ENCODE measurements at regions not wholly inside any gene's neighbourhood (a gene's known extent, or its start where the extent isn't known, plus 50 kb on each side); places are given as distances from the start of the nearest gene placed in this dataset.
"Not testable (repeated sequence)": the region's sequence is repeated elsewhere in the genome, so short reads cannot be mapped to it uniquely, and the experiment has no call there.

DNA sequence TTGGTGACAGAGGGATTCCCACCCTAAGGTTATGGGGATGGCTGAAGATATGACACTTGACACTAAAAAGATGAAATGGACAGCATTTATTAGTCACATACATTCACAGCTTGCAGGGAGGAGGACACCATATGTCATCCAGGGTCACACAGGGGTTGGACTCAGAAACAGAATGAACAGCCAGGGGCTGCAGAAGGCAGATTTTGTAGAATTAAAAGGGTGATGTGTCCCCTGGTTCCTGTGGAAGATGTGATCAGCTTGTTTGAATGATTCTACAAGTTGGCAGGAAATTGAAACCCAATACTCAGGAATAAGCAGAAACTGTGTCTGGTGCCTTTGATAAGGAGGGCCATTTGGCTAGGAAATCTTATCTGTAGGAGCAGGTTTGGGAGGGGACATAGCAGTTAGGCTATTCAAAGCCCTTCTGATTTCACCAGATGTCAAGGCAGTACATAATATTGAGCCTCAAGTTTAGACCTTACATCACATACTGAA lies 102.3 kb upstream of the GRIN3A start:
- DNase-seq: no peak
- H3K36me3 ChIP-seq (replicated peaks in 1 of 2): no peaks in the 10 kb centered on the region
- no peaks in the 10 kb centered on the region for H3K9me3 ChIP-seq (replicated peaks in 1 of 3)
- no peaks in the 10 kb centered on the region for H3K27me3 ChIP-seq
- H3K4me1 ChIP-seq (replicated peaks in 1 of 2): no peaks in the 10 kb centered on the region
- TF ChIP-seq CTCF (IDR thresholded peaks at IDR 0.05): no peak
- no peak for TF ChIP-seq POLR2A (IDR thresholded peaks at IDR 0.05)
- intact Hi-C loops (cut with DNase I): no loop called here
- no peak overlapping the region for H3K27ac ChIP-seq
- H3K4me3 ChIP-seq: no peak overlapping the region

- H3K27ac ChIP-seq; H3K4me1 ChIP-seq (replicated peaks in 1 of 2); H3K9me3 ChIP-seq (replicated peaks in 1 of 3); H3K36me3 ChIP-seq (replicated peaks in 1 of 2); DNase-seq; H3K27me3 ChIP-seq; intact Hi-C loops (cut with DNase I); H3K4me3 ChIP-seq: not testable (repeated sequence)
- WGBS, 4 donors: 71 to 82% (median 79%) methylated on average over 4 of the region's 4 CpGs
Observed at GRCh38 chr9:101838988-101839387, 100.5 kb upstream of the GRIN3A start.

DNA sequence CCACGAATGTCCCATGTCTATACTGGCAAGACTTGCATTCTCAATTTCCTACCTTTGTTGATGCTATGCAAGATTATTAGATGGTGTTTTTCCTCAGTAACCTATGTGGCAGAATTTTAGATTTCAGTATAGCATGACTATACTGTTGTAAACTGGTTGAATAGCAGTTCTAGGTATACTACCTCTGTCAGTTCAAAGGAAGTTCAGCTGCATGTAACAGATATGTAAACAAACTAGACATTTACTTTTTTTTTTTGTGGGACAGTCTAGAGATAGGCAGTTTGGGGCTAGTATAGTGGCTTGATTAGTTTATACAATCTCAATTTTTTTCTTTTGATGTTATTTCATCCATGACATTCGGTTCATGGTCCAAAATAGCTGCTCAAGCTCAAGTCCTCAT lies 97.6 kb upstream of the GRIN3A start:
- Histone ChIP-seq H3K27me3 (no peaks in the 10 kb centered on the region), H3K27ac (no peak overlapping the region), H3K36me3 (replicated peaks in 1 of 2) (no peaks in the 10 kb centered on the region), H3K9me3 (replicated peaks in 1 of 3) (no peaks in the 10 kb centered on the region), H3K4me3 (no peak overlapping the region), H3K4me1 (replicated peaks in 1 of 2) (no peaks in the 10 kb centered on the region)
- intact Hi-C loops (cut with DNase I): no loop called here
- DNase-seq: no peak
- TF ChIP-seq POLR2A (IDR thresholded peaks at IDR 0.05) (no peak), CTCF (IDR thresholded peaks at IDR 0.05) (no peak)
- 29 to 63% (median 40%) methylated on average over 1 to 2 of the region's 2 CpGs for WGBS, 4 donors

DNA sequence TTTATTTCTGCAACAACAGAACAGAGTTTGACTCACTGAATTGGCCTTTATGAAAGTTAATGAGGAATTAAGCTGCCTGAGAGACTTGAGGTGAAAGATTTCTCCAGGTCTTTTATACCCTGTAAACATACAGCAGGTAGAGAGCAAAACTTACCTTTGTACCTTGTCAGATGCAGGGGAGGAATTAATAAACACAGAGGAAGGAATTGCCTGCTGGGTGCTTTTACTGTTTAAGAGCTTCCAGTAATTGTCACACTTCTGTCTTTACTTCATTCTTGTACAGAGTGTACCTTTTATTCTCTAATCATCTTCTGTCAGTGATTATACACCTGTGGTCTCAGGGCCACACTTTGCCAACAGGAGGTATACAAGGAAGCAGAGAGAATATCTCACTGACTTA lies 94.0 kb upstream of the GRIN3A start:
- no peak for DNase-seq
- no peak for TF ChIP-seq CTCF (IDR thresholded peaks at IDR 0.05)
- TF ChIP-seq POLR2A (IDR thresholded peaks at IDR 0.05): no peak
- Histone ChIP-seq H3K9me3 (replicated peaks in 1 of 3) (no peaks in the 10 kb centered on the region), H3K27me3 (no peaks in the 10 kb centered on the region), H3K36me3 (replicated peaks in 1 of 2) (no peaks in the 10 kb centered on the region), H3K27ac (no peak overlapping the region), H3K4me3 (no peak overlapping the region), H3K4me1 (replicated peaks in 1 of 2) (no peaks in the 10 kb centered on the region)
- intact Hi-C loops (cut with DNase I): no loop called here

GRCh38 chr9:101821450-101821849 lies 83.0 kb upstream of the GRIN3A start:
- DNase-seq; H3K27ac ChIP-seq; H3K4me1 ChIP-seq (replicated peaks in 1 of 2); H3K36me3 ChIP-seq (replicated peaks in 1 of 2); intact Hi-C loops (cut with DNase I); H3K9me3 ChIP-seq (replicated peaks in 1 of 3); H3K27me3 ChIP-seq; H3K4me3 ChIP-seq: not testable (repeated sequence)
- WGBS, 4 donors: 75 to 100% (median 86%) methylated on average over 1 of the region's 1 CpG

- H3K27me3 ChIP-seq; intact Hi-C loops (cut with DNase I): not testable (repeated sequence)
Observed at GRCh38 chr9:101820983-101821382, 82.5 kb upstream of the GRIN3A start.

More at GRCh38 chr9:101820983-101821382, 82.5 kb upstream of the GRIN3A start:
- not testable (repeated sequence) for H3K4me3 ChIP-seq; DNase-seq; H3K27ac ChIP-seq; H3K36me3 ChIP-seq (replicated peaks in 1 of 2); H3K4me1 ChIP-seq (replicated peaks in 1 of 2); H3K9me3 ChIP-seq (replicated peaks in 1 of 3)
